GM12891 (cell line): ENCODE measurements at regions not wholly inside any gene's neighbourhood (a gene's known extent, or its start where the extent isn't known, plus 50 kb on each side); places are given as distances from the start of the nearest gene placed in this dataset.

Experiments
- DNase-seq: peaks from one replicate; pipeline ENCODE4 v3.0.0; 2011; ENCODE audit warnings: low spot score; ENCODE audit not compliant: insufficient read length
- FAIRE-seq: peaks from 2 replicates; lab custom pipeline; 2011; peaks lifted over from hg19 to GRCh38; lab: Jason Lieb, UNC
- PAX5 ChIP-seq: IDR thresholded peaks from 2 replicates; pipeline ENCODE4 v1.6.1; 2011; ENCODE audit warnings: low read length, moderate library complexity, mild to moderate bottlenecking; ENCODE audit not compliant: insufficient read depth, severe bottlenecking
- POLR2A ChIP-seq: IDR thresholded peaks from 2 replicates; pipeline ENCODE4 v1.6.1; 2011; ENCODE audit warnings: low read depth, low read length, control low read depth
- POLR2AphosphoS5 ChIP-seq: IDR thresholded peaks from 2 replicates; pipeline ENCODE4 v1.6.1; 2011; ENCODE audit warnings: low read depth, low read length, control low read depth
- POU2F2 ChIP-seq: IDR thresholded peaks from 2 replicates; pipeline ENCODE4 v1.6.1; 2011; ENCODE audit warnings: low read depth, mild to moderate bottlenecking, control low read depth, low read length, moderate library complexity
- SPI1 ChIP-seq: IDR thresholded peaks from 2 replicates; pipeline ENCODE4 v1.6.1; 2011; ENCODE audit warnings: low read depth, low read length, control low read depth
- TAF1 ChIP-seq: IDR thresholded peaks from 2 replicates; pipeline ENCODE4 v1.6.1; 2011; ENCODE audit warnings: low read depth, low read length, control low read depth

DNA sequence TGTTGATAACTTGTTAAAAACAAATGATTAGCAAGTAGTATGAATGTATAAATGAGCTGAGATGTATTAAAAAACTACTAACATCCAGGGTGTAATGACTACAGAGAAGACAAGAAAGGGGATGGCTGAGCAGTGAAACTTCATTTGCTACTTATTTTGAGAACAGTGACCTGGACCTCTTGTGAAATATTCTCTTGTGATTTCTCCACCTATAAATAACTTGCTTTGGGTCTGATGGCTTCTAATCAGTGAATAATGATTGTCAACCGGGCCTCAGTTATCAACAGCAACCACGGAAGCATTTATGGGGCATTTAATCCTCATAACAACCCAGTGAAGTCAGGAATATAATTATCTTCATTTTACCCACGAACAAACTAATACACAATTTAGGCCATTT is 154.2 kb upstream of the HAND2 start:
- TF ChIP-seq SPI1 (no peak), POU2F2 (no peak), TAF1 (no peak), PAX5 (no peak), POLR2A (no peak), POLR2AphosphoS5 (no peak)
- FAIRE-seq (no peak), DNase-seq (no peak)

- DNase-seq (no peak), FAIRE-seq (no peak)
- no peak for TF ChIP-seq TAF1
- no peak for TF ChIP-seq SPI1
- TF ChIP-seq POU2F2, result no peak
- TF ChIP-seq PAX5, result no peak
- TF ChIP-seq POLR2A, result no peak
- TF ChIP-seq POLR2AphosphoS5, result no peak
Measured at GRCh38 chr4:173682609-173683008, 152.6 kb upstream of the HAND2 start.

- DNase-seq (no peak), FAIRE-seq (no peak)
- no peak for TF ChIP-seq POLR2A
- no peak for TF ChIP-seq SPI1
- no peak for TF ChIP-seq POU2F2
- no peak for TF ChIP-seq POLR2AphosphoS5
- TF ChIP-seq PAX5, result no peak
- TF ChIP-seq TAF1, result no peak
Measured at GRCh38 chr4:173680278-173680677, 150.2 kb upstream of the HAND2 start.

DNA sequence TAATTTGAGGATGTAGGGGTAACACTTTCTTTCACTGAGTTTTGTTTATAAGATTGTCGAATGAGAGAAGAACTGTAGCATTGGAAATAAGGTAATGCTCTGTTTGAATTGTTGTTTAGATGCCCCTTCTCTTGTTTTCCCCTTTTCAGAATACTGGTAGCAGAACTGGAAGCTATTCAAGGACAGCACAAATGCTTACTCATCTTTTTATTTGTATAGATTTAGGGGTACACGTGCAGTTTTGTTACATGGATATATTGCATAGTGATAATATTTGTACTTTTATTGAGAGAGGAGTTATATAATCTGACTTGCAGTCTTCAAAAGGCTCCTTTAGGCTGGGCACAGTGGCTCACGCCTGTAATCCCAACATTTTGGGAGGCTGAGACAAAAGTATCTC is 145.4 kb upstream of the HAND2 start:
- DNase-seq (no peak), FAIRE-seq (no peak)
- no peak for TF ChIP-seq PAX5
- no peak for TF ChIP-seq TAF1
- no peak for TF ChIP-seq POU2F2
- no peak for TF ChIP-seq SPI1
- no peak for TF ChIP-seq POLR2AphosphoS5
- no peak for TF ChIP-seq POLR2A

- FAIRE-seq (no peak), DNase-seq (no peak)
- TF ChIP-seq PAX5 (no peak), TAF1 (no peak)
Measured at GRCh38 chr4:173669460-173670179, 139.6 kb upstream of the HAND2 start.

GRCh38 chr4:173661001-173661400 is 131.0 kb upstream of the HAND2 start:
- TF ChIP-seq POLR2A (no peak), TAF1 (no peak), SPI1 (no peak), PAX5 (no peak), POLR2AphosphoS5 (no peak), POU2F2 (no peak)
- DNase-seq (no peak), FAIRE-seq (no peak)

- DNase-seq (no peak), FAIRE-seq (no peak)
- TF ChIP-seq POLR2A (no peak), POU2F2 (no peak), POLR2AphosphoS5 (no peak), SPI1 (no peak), TAF1 (no peak), PAX5 (no peak)
Measured at GRCh38 chr4:173656898-173657297, 126.9 kb upstream of the HAND2 start.

DNA sequence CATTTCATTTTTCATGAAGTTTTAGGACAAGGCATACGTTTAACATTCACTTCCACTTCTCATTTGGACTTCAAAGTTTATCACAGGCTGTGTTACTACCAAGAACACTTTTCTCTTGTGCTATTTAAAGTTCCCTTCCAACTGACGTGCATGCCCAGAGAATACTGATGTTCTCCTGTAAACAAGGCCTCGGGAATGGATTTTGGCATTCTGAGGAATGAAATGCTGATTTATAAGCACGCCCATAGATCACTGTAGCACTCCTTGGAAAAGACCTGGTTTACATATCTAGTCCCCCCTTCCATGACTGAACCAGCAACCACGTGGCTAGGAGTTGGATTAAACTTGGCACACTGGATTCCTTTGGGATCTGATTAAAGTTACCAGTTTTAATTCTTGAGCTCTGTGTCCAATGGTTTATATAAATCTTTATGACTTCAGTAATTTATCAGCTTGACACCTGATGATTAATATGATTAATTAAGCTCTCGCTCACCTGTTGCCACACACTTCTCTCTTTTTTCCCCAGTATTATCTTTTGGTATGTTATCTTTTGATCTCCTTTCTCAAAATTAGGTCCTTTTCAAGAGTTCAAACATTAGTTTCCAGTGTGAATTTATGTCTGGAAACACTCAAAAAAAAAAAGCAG is 122.4 kb upstream of the HAND2 start:
- TF ChIP-seq POLR2AphosphoS5, result no peak
- no peak for TF ChIP-seq POU2F2
- no peak for TF ChIP-seq POLR2A
- TF ChIP-seq SPI1, result no peak
- no peak for TF ChIP-seq TAF1
- no peak for TF ChIP-seq PAX5
- FAIRE-seq (no peak), DNase-seq (no peak)

- DNase-seq (no peak), FAIRE-seq (no peak)
- no peak for TF ChIP-seq POLR2AphosphoS5
- no peak for TF ChIP-seq POU2F2
- no peak for TF ChIP-seq POLR2A
- no peak for TF ChIP-seq SPI1
- no peak for TF ChIP-seq TAF1
- no peak for TF ChIP-seq PAX5
Measured at GRCh38 chr4:173651651-173652282, 121.7 kb upstream of the HAND2 start.

- no peak for DNase-seq
Measured at GRCh38 chr4:173647902-173648301, 117.9 kb upstream of the HAND2 start.

More at GRCh38 chr4:173647902-173648301, 117.9 kb upstream of the HAND2 start:
- no peak for FAIRE-seq
- no peak for TF ChIP-seq PAX5
- TF ChIP-seq POU2F2, result no peak
- TF ChIP-seq POLR2AphosphoS5, result no peak
- no peak for TF ChIP-seq SPI1
- no peak for TF ChIP-seq POLR2A
- no peak for TF ChIP-seq TAF1
